ENCODE measurements at regions not wholly inside any gene's neighbourhood (a gene's known extent, or its start where the extent isn't known, plus 50 kb on each side); places are given as distances from the start of the nearest gene placed in this dataset.

- no peak for TF ChIP-seq CTCF (IDR thresholded peaks at IDR 0.05; ENCODE audit: low read length)
- TF ChIP-seq EZH2 (optimal IDR thresholded peaks at IDR 0.05; ENCODE audit: low read depth, low read length), result no peak
These were observed 307.7 kb downstream of the MDFIC start for GRCh38 chr7:115229401-115230105.
